ENCODE measurements at regions not wholly inside any gene's neighbourhood (a gene's known extent, or its start where the extent isn't known, plus 50 kb on each side); places are given as distances from the start of the nearest gene placed in this dataset.

GRCh38 chr7:96887426-96887825 is 117.9 kb upstream of the DLX6 start:
- 91% methylated on average over 2 of the region's 2 CpGs for WGBS

DNA sequence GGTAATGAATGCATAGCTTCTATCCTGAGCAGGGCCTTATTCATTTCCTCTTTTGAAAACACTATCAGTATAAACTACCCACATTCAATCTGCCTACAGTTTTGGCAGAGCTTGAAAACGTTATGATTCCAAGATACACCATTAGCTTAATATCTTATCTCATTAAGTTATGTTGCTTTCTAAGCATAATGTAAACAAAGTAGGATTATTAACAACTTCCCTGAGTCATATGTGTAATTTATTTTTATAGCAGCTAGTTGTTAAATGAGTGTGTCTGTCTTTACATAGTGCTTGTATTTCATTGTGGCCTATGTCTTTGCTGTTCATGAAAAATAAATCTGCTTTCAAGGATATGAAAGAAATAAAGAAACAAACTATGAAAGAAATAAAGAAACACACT is 106.2 kb upstream of the DLX6 start:
- Histone ChIP-seq H3K27me3 (ENCODE audit: control insufficient read depth in 4 of 4, insufficient read depth in 4 of 4, low read length in 3 of 4) (no peaks in the 10 kb centered on the region), H3K4me3 (ENCODE audit: low read depth in 1 of 3, low read length in 3 of 3) (no peak overlapping the region), H3K4me1 (ENCODE audit: control insufficient read depth in 4 of 4, insufficient read depth in 4 of 4, low read length in 3 of 4) (peaks cover 0 to 2% (median under 1%) of the 10 kb centered on the region in 4 donors), H3K9ac (ENCODE audit: low read depth in 1 of 2, low read length in 2 of 2) (no peak overlapping the region), H3K9me3 (ENCODE audit: control insufficient read depth in 4 of 4, low read length in 3 of 4) (no peaks in the 10 kb centered on the region), H3K36me3 (ENCODE audit: control insufficient read depth in 4 of 4, insufficient read depth in 3 of 4, low read depth in 1 of 4, low read length in 3 of 4) (no peaks in the 10 kb centered on the region), H3K27ac (ENCODE audit: low read depth in 1 of 2, low read length in 2 of 2) (no peak overlapping the region)
- DNase-seq (ENCODE audit: low spot score): no peak
- TF ChIP-seq EGR1 (IDR thresholded peaks at IDR 0.05; ENCODE audit: low read depth in 2 of 2) (no peak), FOXA2 (IDR thresholded peaks at IDR 0.05) (no peak), CTCF (IDR thresholded peaks at IDR 0.05; ENCODE audit: low read depth, low read length, missing input control) (no peak), RXRA (IDR thresholded peaks at IDR 0.05) (no peak), SP1 (IDR thresholded peaks at IDR 0.05) (no peak), GABPA (IDR thresholded peaks at IDR 0.05 in 1 of 2, conservative IDR thresholded peaks at IDR 0.05 in 1 of 2) (no peak)
- 45% methylated on average over 1 of the region's 1 CpG for WGBS

More at GRCh38 chr7:96887426-96887825, 117.9 kb upstream of the DLX6 start:
- DNase-seq (ENCODE audit: low spot score): no peak
- TF ChIP-seq ATF3 (IDR thresholded peaks at IDR 0.05): no peak
- TF ChIP-seq MAX (IDR thresholded peaks at IDR 0.05): no peak
- TF ChIP-seq FOXA2 (IDR thresholded peaks at IDR 0.05): no peak
- no peak for TF ChIP-seq SP1 (IDR thresholded peaks at IDR 0.05)
- TF ChIP-seq TAF1 (conservative IDR thresholded peaks at IDR 0.05): no peak
- TF ChIP-seq EGR1 (IDR thresholded peaks at IDR 0.05; ENCODE audit: low read depth in 2 of 2): no peak
- TF ChIP-seq GABPA (IDR thresholded peaks at IDR 0.05 in 1 of 2, conservative IDR thresholded peaks at IDR 0.05 in 1 of 2): no peak
- no peak for TF ChIP-seq HNF4A (conservative IDR thresholded peaks at IDR 0.05)
- TF ChIP-seq, protein P1, sequence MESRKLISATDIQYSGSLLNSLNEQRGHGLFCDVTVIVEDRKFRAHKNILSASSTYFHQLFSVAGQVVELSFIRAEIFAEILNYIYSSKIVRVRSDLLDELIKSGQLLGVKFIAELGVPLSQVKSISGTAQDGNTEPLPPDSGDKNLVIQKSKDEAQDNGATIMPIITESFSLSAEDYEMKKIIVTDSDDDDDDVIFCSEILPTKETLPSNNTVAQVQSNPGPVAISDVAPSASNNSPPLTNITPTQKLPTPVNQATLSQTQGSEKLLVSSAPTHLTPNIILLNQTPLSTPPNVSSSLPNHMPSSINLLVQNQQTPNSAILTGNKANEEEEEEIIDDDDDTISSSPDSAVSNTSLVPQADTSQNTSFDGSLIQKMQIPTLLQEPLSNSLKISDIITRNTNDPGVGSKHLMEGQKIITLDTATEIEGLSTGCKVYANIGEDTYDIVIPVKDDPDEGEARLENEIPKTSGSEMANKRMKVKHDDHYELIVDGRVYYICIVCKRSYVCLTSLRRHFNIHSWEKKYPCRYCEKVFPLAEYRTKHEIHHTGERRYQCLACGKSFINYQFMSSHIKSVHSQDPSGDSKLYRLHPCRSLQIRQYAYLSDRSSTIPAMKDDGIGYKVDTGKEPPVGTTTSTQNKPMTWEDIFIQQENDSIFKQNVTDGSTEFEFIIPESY (IDR thresholded peaks at IDR 0.05): no peak
- TF ChIP-seq REST (IDR thresholded peaks at IDR 0.05): no peak
- TF ChIP-seq HNF4G (IDR thresholded peaks at IDR 0.05): no peak
- H3K9ac ChIP-seq (ENCODE audit: low read depth in 1 of 2, low read length in 2 of 2): no peak overlapping the region
- no peaks in the 10 kb centered on the region for H3K4me1 ChIP-seq (ENCODE audit: control insufficient read depth in 4 of 4, insufficient read depth in 4 of 4, low read length in 3 of 4)
- no peak overlapping the region for H3K27ac ChIP-seq (ENCODE audit: low read depth in 1 of 2, low read length in 2 of 2)
- no peak overlapping the region for H3K4me3 ChIP-seq (ENCODE audit: low read depth in 1 of 3, low read length in 3 of 3)
- no peaks in the 10 kb centered on the region for H3K36me3 ChIP-seq (ENCODE audit: control insufficient read depth in 4 of 4, insufficient read depth in 3 of 4, low read depth in 1 of 4, low read length in 3 of 4)
- no peaks in the 10 kb centered on the region for H3K27me3 ChIP-seq (ENCODE audit: control insufficient read depth in 4 of 4, insufficient read depth in 4 of 4, low read length in 3 of 4)
- no peaks in the 10 kb centered on the region for H3K9me3 ChIP-seq (ENCODE audit: control insufficient read depth in 4 of 4, low read length in 3 of 4)
